ENCODE measurements at regions not wholly inside any gene's neighbourhood (a gene's known extent, or its start where the extent isn't known, plus 50 kb on each side); places are given as distances from the start of the nearest gene placed in this dataset.

DNA sequence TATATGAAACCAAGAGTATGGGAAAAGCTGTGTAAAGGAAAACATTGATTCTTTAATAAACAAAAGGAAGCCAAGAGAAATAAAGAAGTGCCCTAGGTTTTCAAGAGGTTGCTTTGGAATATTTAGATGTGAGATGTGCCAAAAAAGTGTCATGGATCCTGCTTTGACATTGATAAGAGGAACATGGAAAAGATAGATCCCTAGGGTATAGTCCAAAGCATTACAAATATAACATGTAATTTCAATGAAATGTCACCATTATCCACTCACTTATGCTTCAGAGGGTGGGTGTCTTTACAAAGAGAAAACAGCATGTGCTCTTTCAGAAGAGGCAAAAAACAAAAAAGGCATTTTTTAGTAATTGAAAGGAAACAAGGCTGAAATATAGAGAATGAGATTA is 1196.7 kb downstream of the EFNA5 start:
- Histone ChIP-seq H3K9me1 (ENCODE audit: control insufficient read depth, extremely low read depth, insufficient read depth, low read length) (no peaks in the 10 kb centered on the region), H3K4me1 (ENCODE audit: control insufficient read depth, extremely low read depth, insufficient read depth, low read length) (no peaks in the 10 kb centered on the region), H3K79me2 (ENCODE audit: control insufficient read depth, insufficient read depth, low read length) (no peaks in the 10 kb centered on the region), H3K27ac (ENCODE audit: control insufficient read depth, insufficient read depth, low read length) (no peak overlapping the region), H3K36me3 (ENCODE audit: control insufficient read depth in 2 of 2, extremely low read depth in 1 of 2, insufficient read depth in 2 of 2, low read length in 2 of 2) (no peaks in the 10 kb centered on the region), H4K20me1 (ENCODE audit: control insufficient read depth, extremely low read depth, insufficient read depth, low read length) (no peaks in the 10 kb centered on the region), H2AFZ (ENCODE audit: control insufficient read depth, low read length) (no peak overlapping the region), H3K27me3 (ENCODE audit: control insufficient read depth, extremely low read depth, insufficient read depth, low read length) (no peaks in the 10 kb centered on the region), H3K9me3 (ENCODE audit: control insufficient read depth, low read depth, low read length) (no peaks in the 10 kb centered on the region), H3K4me3 (ENCODE audit: control insufficient read depth in 2 of 3, extremely low read depth in 1 of 3, insufficient read depth in 2 of 3, low read depth in 1 of 3, low read length in 3 of 3) (no peak overlapping the region), H3K9ac (ENCODE audit: control insufficient read depth, extremely low read depth, insufficient read depth, low read length) (no peak overlapping the region), H3K4me2 (ENCODE audit: control insufficient read depth, extremely low read depth, insufficient read depth, low read depth, low read length) (no peak overlapping the region)
- no peak for FAIRE-seq
- DNase-seq (ENCODE audit: low read depth, low spot score) = no peak
- TF ChIP-seq, protein P1, sequence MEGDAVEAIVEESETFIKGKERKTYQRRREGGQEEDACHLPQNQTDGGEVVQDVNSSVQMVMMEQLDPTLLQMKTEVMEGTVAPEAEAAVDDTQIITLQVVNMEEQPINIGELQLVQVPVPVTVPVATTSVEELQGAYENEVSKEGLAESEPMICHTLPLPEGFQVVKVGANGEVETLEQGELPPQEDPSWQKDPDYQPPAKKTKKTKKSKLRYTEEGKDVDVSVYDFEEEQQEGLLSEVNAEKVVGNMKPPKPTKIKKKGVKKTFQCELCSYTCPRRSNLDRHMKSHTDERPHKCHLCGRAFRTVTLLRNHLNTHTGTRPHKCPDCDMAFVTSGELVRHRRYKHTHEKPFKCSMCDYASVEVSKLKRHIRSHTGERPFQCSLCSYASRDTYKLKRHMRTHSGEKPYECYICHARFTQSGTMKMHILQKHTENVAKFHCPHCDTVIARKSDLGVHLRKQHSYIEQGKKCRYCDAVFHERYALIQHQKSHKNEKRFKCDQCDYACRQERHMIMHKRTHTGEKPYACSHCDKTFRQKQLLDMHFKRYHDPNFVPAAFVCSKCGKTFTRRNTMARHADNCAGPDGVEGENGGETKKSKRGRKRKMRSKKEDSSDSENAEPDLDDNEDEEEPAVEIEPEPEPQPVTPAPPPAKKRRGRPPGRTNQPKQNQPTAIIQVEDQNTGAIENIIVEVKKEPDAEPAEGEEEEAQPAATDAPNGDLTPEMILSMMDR (optimal IDR thresholded peaks at IDR 0.05 in 1 of 3, IDR thresholded peaks at IDR 0.05 in 1 of 3, conservative IDR thresholded peaks at IDR 0.05 in 1 of 3; ENCODE audit: extremely low read depth in 1 of 3, insufficient read depth in 2 of 3, low read length in 3 of 3) = no peak
- TF ChIP-seq EZH2 (IDR thresholded peaks at IDR 0.05; ENCODE audit: low read length) = no peak
- dilution Hi-C loops (cut with MboI; ENCODE audit: extremely low pct_ligation_motif_present, low sequenced_read_pairs) = no loop called here

DNA sequence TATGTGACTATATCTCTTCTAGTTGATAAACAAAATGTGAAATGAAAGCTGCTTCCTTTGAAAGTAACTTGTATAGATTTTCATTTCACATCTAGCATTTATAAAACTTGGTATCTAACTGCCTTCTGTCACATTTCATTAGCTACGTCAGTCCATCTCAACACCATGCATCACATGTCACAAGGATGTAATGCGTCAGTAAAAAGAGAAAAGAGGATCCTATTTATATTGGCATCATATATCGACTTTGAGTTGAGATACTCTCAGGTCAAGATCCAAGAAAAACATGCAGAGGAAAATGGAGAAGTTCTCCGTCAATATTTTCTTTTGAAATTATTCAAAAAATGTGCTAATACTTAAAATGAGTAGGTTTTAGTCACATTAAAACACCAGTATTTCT is 1211.2 kb downstream of the EFNA5 start:
- no peak for DNase-seq (ENCODE audit: low read depth, low spot score)
- Histone ChIP-seq H4K20me1 (ENCODE audit: control insufficient read depth, extremely low read depth, insufficient read depth, low read length) (no peaks in the 10 kb centered on the region), H3K27me3 (ENCODE audit: control insufficient read depth, extremely low read depth, insufficient read depth, low read length) (no peaks in the 10 kb centered on the region), H3K36me3 (ENCODE audit: control insufficient read depth in 2 of 2, extremely low read depth in 1 of 2, insufficient read depth in 2 of 2, low read length in 2 of 2) (no peaks in the 10 kb centered on the region), H3K27ac (ENCODE audit: control insufficient read depth, insufficient read depth, low read length) (no peak overlapping the region), H3K9me1 (ENCODE audit: control insufficient read depth, extremely low read depth, insufficient read depth, low read length) (no peaks in the 10 kb centered on the region), H3K79me2 (ENCODE audit: control insufficient read depth, insufficient read depth, low read length) (no peaks in the 10 kb centered on the region), H3K4me3 (ENCODE audit: control insufficient read depth in 2 of 3, extremely low read depth in 1 of 3, insufficient read depth in 2 of 3, low read depth in 1 of 3, low read length in 3 of 3) (no peak overlapping the region), H3K4me1 (ENCODE audit: control insufficient read depth, extremely low read depth, insufficient read depth, low read length) (peaks cover 10% of the 10 kb centered on the region), H3K9ac (ENCODE audit: control insufficient read depth, extremely low read depth, insufficient read depth, low read length) (no peak overlapping the region), H2AFZ (ENCODE audit: control insufficient read depth, low read length) (no peak overlapping the region), H3K4me2 (ENCODE audit: control insufficient read depth, extremely low read depth, insufficient read depth, low read depth, low read length) (no peak overlapping the region), H3K9me3 (ENCODE audit: control insufficient read depth, low read depth, low read length) (no peaks in the 10 kb centered on the region)
- FAIRE-seq = no peak
- dilution Hi-C loops (cut with MboI; ENCODE audit: extremely low pct_ligation_motif_present, low sequenced_read_pairs) = no loop called here
- TF ChIP-seq, protein P1 (optimal IDR thresholded peaks at IDR 0.05 in 1 of 3, IDR thresholded peaks at IDR 0.05 in 1 of 3, conservative IDR thresholded peaks at IDR 0.05 in 1 of 3; ENCODE audit: extremely low read depth in 1 of 3, insufficient read depth in 2 of 3, low read length in 3 of 3) = no peak
- TF ChIP-seq EZH2 (IDR thresholded peaks at IDR 0.05; ENCODE audit: low read length) = no peak
